GM19372 (cell line): ENCODE measurements at regions not wholly inside any gene's neighbourhood (a gene's known extent, or its start where the extent isn't known, plus 50 kb on each side); places are given as distances from the start of the nearest gene placed in this dataset.

Experiments
- ATAC-seq: cut with Tn5 transposase; IDR thresholded peaks from one replicate; pipeline ENCODE4 v1.9.1; 2021; ENCODE audit warnings: mild to moderate bottlenecking, low read depth, moderate library complexity; ENCODE audit not compliant: unreplicated experiment

DNA sequence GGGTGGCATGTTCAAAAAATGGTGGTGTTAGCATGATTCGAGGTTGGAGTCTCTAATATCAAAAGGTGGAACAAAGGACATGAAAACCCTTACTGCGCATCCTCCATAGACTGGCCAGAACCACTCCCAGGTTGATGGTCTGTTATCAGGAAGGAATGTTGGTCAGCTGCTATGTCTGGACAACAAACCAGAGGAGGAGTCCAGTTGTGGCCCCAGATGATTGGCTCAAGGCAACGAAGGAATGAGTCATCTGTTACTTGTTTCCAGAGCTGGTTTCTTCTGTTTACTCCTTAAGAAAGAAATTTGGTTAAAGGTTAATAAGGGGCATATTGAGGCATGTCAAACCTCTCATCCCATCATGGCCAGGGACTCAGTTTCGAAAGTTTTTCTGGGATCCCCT is 56.8 kb upstream of the GRIA4 start:
- no peak for ATAC-seq

DNA sequence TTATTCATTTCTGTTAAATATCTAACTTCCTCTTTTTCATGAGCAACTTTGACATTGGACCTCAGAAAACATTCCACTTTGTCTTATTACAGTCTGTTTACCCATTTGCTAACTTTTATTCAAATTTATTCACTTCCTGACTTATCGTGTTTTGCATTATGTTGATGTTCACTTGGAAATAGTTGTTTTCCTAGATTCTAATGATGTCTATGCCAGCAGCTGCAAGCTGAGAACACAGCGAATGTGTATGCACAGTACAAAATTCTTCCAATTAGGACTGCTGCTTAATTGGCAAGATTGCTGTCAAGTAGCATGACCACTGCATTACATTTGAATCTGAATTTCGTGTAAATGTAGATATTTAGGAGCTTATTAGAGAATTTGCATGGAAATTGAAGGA is 61.5 kb upstream of the GRIA4 start:
- no peak for ATAC-seq

DNA sequence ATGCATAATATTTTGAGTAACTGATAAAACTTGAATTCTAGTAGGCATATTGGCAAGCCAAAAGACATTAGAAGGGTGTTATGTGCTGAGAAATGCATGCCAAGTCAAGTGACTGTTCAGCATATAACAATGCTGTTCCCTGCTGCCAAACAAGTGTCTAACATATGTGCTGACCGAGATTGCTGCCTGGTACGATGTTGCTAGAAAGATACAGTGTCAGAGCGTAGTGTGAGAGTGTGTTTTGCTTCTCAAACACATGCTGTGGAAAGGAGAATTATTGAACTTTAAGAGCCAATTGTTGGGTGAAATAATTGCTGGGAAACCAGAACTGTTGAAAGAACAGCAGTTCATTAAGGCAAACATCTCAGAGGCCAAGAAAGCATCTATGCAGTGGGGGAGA is 71.3 kb upstream of the GRIA4 start:
- no peak for ATAC-seq

DNA sequence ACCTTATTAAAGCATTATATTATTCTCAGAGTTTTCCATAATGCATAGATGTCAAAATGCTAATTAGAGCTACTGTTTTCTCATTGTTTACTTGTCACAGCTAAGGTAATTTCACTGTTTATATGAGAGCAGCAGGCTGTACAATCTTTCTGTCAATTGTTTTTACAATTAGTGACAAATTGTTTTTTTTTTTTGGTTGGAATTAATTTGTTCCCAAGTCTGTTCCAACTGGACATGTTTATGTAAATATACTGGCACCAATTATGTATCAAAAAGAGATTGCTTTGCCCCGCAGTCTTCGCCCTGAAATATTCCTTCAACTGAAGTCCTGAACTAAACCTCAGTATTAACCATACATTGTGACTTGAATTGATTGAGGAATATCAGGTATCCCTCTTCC is 72.3 kb upstream of the GRIA4 start:
- no peak for ATAC-seq

DNA sequence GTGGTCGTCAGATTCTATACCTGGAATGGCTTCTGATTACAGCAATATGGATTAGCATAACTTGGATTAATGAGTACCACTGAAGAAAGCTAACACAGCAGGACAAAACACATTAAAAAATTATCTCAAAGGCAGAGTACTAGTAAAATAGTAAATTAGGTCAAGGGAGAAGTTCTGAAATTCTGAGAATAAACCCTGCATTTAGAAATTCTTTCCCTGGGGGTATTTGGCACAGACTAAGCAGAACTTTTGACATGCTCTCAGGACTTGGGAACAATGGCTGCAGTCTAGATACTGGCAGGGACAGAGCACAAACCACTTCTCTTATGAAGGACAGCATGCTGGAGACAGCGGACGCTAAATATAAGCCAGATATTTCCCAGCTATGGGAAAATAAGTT is 85.6 kb upstream of the GRIA4 start:
- no peak for ATAC-seq

DNA sequence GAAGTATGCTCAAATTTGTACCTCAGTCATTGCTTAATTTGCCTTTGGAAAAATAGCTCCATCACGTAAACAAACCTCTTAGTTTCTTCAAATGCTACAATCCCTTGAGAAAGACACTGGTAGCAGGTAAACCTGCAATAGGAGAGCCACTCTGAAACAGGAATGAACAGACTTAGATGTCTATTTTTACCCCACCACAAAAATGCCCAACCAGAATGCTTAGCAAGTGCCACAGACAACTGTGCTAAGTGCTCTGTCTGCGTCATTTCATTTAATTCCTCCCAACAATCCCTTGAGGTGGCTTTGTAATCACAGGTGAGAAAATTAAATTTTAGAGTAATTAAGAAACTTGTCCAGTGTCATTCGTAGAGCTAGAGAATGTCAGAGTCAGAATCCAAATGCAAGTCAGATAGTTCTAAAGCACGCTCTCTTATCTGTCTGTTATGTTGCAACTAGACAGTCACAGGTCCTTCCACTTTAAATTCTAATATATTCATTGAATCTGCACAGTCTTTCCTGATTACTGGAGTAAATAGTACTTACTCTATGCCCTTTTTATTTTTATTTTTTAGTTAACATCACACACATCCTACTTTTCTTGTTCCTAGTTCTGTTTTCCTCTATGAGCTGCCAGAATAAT is 89.0 kb upstream of the GRIA4 start:
- no peak for ATAC-seq

DNA sequence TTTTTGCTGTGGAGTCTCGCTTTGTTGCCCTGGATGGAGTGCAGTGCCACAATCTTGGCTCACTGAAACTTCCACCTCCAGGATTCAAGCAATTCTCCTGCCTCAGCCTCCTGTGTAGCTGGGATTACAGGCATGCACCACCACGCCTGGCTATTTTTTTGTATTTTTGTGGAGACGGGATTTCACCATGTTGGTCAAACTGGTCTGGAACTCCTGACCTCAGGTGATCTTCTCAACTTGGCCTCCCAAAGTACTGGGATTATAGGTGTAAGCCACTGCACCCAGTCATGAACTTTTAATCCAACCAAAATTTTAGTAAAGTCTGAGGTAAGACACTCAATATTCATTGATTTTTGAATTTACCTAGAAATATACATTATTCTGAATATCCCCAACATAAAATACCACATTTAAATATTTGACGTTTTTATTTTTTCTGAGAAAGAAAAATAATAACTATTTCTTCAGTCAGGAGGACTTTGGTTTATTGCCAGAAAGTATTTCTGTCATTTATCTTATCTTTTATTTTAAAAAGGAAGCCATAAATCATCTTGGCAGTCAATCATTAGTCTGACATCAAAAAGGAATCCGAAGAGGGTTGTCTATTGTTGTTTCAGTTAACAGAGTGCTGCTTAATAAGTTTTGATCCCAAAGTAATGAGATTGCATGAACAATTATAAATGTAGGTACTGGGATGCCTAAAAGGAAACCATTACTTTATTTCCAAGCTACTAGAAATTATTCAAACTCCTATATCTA is 102.2 kb upstream of the GRIA4 start:
- ATAC-seq = no peak

DNA sequence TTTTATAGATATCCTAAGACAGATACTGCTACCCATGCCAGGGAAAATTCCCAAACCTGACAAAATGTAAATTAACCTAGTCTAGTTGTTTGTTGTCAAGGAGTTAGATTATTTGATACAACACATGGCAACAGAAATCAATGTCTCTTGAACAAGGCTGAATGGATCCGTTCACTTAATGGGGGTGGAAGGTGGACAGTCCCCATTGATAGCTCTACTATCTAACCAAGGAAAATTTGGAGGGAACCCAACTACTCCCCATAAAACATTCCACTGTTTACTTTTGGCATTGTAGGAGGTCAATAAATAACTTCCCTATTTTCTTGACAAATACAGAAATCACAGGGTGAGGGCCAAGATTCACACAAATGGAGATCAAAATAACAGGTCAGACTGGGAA is 117.9 kb upstream of the GRIA4 start:
- ATAC-seq = no peak

DNA sequence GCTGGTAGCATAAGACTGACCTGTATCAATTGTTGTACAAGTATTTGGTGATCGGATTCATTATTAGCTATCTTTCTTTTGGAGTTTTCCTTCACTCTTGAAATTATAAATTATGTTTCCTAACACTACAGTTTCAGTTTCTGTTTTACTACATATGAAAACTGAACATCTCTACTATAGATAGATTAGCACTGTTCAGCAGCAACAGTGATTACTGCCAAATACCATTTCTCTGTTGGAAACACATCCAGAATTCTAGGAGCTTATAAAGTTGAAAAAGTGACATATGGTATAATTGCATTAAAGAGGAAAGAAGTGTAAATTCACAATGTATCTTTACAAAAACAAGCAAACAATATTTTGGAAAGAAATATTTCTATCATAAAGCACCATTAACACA is 118.5 kb upstream of the GRIA4 start:
- ATAC-seq = no peak

DNA sequence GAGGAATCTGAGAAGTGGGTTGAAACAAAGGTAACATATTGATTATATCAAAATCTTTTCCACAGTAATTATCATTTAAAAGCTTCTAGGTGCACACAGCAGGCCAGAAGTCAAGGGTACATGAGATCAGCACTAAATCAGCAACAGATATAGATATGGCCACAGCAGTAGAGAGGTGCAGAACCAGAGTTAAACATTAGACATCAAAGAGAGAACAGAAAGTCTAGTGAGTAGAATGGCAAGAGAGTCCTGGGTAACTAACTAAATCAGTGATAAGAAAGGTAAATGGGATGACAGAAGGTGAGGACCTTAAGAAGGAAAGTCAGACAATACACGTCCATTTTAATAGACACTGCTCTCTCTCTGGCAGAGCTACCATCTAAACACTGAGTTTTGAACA is 119.5 kb upstream of the GRIA4 start:
- peak; percentile 63 for ATAC-seq

DNA sequence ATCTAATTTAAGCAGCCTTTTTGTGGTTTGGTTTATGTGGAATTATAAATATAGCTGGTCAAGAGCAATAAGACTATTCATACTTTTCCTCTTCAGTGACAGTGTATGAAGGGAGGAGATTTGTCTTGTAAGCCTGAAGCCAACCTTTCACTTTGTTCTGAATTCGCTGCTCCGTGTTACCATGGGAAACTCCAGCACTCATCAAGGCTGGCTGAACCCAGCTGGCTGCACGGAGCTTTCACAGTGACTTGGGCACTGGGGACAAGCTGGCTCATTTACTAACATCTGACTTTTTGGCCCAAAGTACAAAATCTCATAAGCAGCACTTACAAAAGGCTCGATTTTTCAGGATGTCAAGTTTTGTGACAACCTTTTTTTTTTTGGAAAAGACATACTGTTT is 120.4 kb upstream of the GRIA4 start:
- ATAC-seq = no peak

DNA sequence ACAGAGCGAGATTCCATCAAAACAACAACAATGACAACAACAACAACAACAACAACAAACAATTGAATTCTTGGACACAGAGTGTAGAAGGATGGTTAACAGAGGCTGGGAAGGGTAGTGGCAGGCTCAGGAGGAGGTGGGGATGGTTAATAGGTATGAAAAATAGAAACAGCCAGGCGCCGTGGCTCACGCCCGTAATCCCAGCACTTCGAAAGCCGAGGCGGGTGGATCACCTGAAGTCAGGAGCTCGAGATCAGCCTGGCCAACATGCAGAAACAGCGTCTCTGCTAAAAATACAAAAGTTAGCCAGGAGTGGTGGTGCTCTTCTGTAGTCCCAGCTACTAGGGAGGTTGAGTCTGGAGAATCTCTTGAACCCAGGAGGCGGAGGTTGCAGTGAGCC is 122.9 kb upstream of the GRIA4 start:
- no peak for ATAC-seq

DNA sequence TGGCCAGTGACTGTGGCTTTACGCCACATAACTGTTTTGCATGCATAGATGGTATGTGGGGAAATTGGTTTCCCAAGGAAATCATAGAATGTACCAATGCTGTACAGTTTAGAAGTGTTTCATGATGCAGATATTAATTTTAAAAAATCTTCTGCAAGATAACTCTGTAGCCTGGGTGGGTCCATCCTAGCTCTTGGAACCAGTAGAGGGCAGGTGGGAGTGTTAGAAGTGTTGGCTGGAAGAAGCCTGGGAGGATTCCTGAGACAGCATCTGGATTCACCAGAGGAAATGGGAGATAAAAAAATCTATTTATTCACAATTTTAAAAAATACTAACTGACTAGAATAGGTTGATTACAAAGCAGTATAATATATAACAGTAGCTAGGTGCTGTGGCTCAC is 139.9 kb upstream of the GRIA4 start:
- no peak for ATAC-seq

DNA sequence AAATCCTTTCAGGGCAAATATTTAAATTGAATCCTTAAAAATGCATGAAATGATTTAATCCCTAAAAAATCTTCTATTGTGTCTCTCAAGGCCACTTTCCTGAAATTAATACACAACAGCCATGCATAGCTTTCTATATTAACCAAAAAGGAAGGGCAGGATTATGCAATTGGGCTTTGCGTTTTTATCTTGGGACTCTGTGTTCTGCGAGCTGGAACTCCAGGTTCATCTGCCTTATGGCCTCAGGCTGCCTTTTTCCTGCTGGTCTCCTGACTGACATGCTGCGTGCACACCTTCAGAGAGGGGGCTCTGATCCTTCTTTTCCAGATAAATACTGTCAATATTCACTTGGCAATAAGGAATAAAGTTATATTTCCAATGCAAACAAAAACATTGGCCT is 141.7 kb upstream of the GRIA4 start:
- no peak for ATAC-seq

DNA sequence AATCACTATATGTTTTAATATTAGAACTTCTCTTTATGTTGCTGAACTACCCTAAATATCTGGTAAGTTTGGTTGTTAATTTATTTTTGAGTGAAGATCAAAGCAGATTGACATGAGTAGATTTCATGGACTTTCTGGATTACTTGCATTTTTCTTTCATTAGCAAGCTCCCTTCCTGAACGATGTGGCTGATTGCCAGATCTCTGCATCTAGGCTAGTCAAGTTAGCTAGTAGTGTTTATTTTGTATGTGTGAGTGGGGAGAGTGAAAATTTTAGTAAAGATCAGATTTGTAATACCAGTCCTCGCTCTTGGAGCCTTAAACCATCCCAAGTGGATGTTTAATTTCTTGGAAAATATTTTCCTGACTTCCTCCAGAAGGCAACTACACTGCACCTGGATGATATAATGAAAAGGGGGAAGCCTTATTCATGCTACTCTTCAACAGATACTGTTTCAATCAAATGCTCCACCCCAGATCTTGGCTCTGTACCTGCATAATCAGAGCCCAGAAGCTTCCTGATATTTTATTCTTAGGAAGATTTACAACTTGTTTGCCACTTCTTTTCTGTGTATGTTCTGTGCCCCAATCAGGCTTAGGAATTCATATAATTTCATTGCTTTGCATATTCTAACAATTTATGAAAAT is 143.2 kb upstream of the GRIA4 start:
- no peak for ATAC-seq

DNA sequence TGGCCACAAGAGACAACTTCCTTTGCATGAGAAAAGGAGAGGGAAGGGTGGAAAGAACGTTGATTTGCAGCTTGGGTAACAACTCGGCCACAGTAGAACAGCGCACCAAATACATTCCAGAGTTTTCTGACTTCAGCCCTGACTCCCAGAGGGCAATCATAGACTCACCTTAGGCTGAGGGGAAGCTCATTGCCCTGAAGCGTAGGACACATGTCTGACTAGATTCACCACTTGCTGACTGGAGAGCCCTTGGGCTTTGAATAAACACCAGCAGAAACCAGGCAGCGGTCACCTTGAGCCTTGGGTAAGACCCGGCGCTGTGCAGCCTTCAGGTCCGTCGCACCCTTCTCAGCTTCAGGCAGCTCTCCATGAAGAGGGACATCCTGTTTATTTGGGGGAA is 151.8 kb upstream of the GRIA4 start:
- ATAC-seq = no peak

DNA sequence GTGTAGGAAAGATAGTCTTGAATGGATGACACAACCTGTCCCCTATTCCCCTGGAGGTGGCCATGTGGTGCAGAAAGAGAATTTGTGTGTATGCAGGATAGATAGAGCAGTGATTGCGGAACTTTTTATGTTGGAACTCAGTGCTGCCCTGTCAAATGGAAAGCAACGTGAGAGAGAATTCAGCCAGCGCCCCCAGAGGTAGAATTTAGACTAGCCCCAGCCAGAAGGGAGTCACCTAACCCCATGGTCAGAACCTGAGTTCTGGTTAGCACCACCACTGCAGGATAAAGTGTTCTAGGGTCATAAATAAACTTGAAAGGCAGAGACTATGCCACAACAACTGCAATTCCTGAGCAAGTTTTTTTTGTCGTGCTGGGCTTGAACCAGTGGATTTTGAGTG is 152.9 kb upstream of the GRIA4 start:
- peak; percentile 61 for ATAC-seq

DNA sequence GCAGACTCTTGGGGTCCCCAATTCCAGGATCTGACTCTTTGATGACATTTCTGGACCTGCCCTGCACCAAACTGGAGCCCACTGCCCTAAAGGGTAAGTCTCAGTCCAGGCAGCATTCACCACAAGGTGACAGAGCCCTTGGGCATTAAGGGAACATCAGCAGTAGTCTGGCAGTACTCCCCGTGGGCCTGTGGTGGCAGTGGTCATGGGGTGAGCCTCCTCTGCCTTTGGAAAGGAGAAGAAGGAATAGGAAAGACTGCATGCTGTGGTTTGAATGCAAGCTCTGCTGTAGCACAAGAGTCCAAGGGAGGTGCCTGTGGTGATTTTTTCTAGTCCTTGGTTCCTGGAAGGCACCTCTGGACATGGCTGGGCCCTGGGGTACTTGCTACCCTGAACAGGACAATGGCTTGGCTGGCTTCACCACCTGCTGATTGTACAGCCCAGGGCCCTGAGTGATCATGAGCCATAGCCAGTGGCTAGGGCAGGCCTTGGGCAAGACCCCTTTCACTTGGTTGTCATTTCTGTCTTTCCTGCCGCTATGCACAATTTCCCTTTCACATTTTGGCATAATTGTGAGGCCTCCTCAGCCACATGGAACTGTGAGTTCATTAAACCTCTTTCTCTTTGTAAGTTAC is 160.7 kb upstream of the GRIA4 start:
- ATAC-seq = no peak

DNA sequence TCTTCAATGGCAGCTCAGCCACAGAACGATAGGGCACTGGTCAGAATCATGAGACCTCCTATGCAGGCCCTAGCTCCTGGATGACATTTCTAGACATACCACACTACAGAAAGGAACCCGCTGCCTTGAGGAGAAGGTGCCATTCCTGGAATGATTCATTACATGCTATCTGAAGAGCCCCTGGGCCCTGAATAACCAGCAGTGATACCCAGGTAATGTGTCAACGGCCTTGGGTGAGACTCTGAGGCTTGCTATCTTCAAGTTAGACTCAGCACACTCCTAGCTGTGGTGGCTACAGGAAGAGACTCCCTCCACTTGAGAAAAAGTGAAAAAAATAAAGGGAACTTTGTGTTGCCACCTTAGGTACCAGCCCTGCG is 161.2 kb upstream of the GRIA4 start:
- ATAC-seq = no peak

DNA sequence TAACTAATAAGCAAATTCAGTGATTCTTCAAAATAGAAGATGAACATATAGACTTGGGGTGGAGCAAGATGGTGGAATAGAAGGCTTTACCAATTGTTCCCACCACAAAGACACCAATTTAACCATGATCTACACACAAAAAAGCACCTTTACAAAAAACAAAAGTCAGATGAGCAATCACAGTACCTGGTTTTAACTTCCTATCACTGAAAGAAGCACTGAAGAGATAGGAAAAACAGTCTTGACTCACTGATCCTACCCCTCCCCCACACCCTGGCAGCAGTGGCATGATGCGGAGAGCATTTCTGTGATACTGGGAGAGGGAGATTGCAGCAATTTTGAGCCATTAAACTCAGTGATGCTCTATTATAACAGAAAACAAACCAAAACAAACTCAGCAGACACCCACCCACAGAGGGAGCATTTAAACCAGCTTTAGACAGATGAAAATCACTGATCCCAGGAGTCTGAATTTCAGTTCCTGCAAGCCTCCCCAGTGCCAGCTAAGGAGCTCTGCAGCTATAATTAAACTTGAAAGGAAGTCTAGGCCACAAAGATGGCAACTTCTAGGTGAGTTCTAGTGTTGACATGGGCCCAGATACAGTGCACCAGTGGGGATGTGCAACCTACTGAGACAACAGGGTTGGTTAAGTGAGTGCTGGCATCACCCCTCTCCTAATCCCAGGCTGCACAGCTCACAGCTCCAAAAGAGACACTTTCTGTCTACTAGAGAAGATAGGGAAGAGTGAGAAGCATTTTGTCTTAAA is 161.8 kb upstream of the GRIA4 start:
- no peak for ATAC-seq

DNA sequence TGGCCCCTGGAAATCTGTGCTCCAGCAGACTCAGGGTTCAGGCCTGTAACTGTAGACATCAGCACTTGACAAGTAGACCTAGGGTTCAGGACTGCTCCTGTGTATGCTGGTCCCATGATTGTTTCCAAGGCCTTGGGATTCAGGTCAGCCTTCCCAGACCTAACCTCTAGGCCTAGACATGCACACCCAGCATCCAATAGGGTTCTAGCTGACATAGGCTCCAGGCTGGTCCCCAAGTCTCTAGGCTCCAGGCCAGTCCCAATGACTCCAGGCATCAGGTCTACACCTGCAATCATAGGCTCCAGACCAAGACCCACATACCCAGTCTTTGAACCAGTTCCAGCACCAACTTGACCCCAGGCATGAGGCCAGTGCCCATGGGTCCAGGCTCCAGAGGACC is 166.2 kb upstream of the GRIA4 start:
- ATAC-seq = no peak
